ENCODE measurements at regions not wholly inside any gene's neighbourhood (a gene's known extent, or its start where the extent isn't known, plus 50 kb on each side); places are given as distances from the start of the nearest gene placed in this dataset.

GRCh38 chr1:181142096-181142958 is 53.8 kb downstream of the IER5 start:
- in situ Hi-C loops (cut with HindIII; ENCODE audit: low sequenced_read_pairs), result no loop called here

GRCh38 chr1:181143102-181143859 is 54.8 kb downstream of the IER5 start:
- in situ Hi-C loops (cut with HindIII; ENCODE audit: low sequenced_read_pairs), result no loop called here

- in situ Hi-C loops (cut with HindIII; ENCODE audit: low sequenced_read_pairs), result no loop called here
Observed at GRCh38 chr1:181144238-181144637, 55.7 kb downstream of the IER5 start.

- in situ Hi-C loops (cut with HindIII; ENCODE audit: low sequenced_read_pairs), result no loop called here
Observed at GRCh38 chr1:181148636-181149035, 60.1 kb downstream of the IER5 start.

GRCh38 chr1:181149326-181150125 is 61.0 kb downstream of the IER5 start:
- in situ Hi-C loops (cut with HindIII; ENCODE audit: low sequenced_read_pairs), result no loop called here

- in situ Hi-C loops (cut with HindIII; ENCODE audit: low sequenced_read_pairs), result no loop called here
Observed at GRCh38 chr1:181150273-181150672, 61.8 kb downstream of the IER5 start.

GRCh38 chr1:181150842-181151241 is 62.3 kb downstream of the IER5 start:
- in situ Hi-C loops (cut with HindIII; ENCODE audit: low sequenced_read_pairs), result no loop called here

- in situ Hi-C loops (cut with HindIII; ENCODE audit: low sequenced_read_pairs), result no loop called here
Observed at GRCh38 chr1:181151378-181152326, 63.2 kb downstream of the IER5 start.

- in situ Hi-C loops (cut with HindIII; ENCODE audit: low sequenced_read_pairs), result no loop called here
Observed at GRCh38 chr1:181152892-181153633, 64.6 kb downstream of the IER5 start.

GRCh38 chr1:181153634-181153961 is 65.1 kb downstream of the IER5 start:
- in situ Hi-C loops (cut with HindIII; ENCODE audit: low sequenced_read_pairs), result no loop called here

GRCh38 chr1:181155339-181155738 is 66.8 kb downstream of the IER5 start:
- in situ Hi-C loops (cut with HindIII; ENCODE audit: low sequenced_read_pairs), result no loop called here

- in situ Hi-C loops (cut with HindIII; ENCODE audit: low sequenced_read_pairs), result loop anchor here (10.0 kb wide), 3 partner anchors 125 to 565 kb away; partner anchors contain the start of gene MR1
Observed at GRCh38 chr1:181159451-181160140, 71.1 kb downstream of the IER5 start.

- in situ Hi-C loops (cut with HindIII; ENCODE audit: low sequenced_read_pairs), result loop anchor here (10.0 kb wide), 3 partner anchors 126 to 566 kb away; partner anchors contain the start of gene MR1
Observed at GRCh38 chr1:181160322-181160721, 71.8 kb downstream of the IER5 start.

GRCh38 chr1:181160998-181161870 is 72.7 kb downstream of the IER5 start:
- in situ Hi-C loops (cut with HindIII; ENCODE audit: low sequenced_read_pairs), result loop anchor here (10.0 kb wide), 3 partner anchors 126 to 566 kb away; partner anchors contain the start of gene MR1

- in situ Hi-C loops (cut with HindIII; ENCODE audit: low sequenced_read_pairs), result loop anchor here (10.0 kb wide), 3 partner anchors 129 to 569 kb away; partner anchors contain the start of gene MR1
Observed at GRCh38 chr1:181163662-181164061, 75.2 kb downstream of the IER5 start.

- in situ Hi-C loops (cut with HindIII; ENCODE audit: low sequenced_read_pairs), result loop anchor here (5.0 to 10.0 kb wide), 5 partner anchors 74 to 639 kb away; partner anchors contain the start of gene MR1
Observed at GRCh38 chr1:181166377-181167196, 78.1 kb downstream of the IER5 start.
